A673 (cell line): ENCODE measurements at regions not wholly inside any gene's neighbourhood (a gene's known extent, or its start where the extent isn't known, plus 50 kb on each side); places are given as distances from the start of the nearest gene placed in this dataset.

Experiments used
- EZH2 ChIP-seq: fragments of 200-600 bp; sonication (generic); IDR thresholded peaks from 2 replicates; pipeline ENCODE4 v1.6.1; 2017; ENCODE audit warnings: borderline replicate concordance, low read depth, mild to moderate bottlenecking, mixed read lengths, antibody characterized with exemption, low read length; ENCODE audit not compliant: poor library complexity, severe bottlenecking
- TF ChIP-seq, protein P1 (sequence below): fragments of 300-800, 200-600 bp; sonication (generic); conservative IDR thresholded peaks from 2 replicates; pipeline ENCODE4 v1.5.1; 2017; ENCODE audit warnings: low read depth, mild to moderate bottlenecking, antibody characterized with exemption, low read length, moderate library complexity, mixed read lengths

DNA sequence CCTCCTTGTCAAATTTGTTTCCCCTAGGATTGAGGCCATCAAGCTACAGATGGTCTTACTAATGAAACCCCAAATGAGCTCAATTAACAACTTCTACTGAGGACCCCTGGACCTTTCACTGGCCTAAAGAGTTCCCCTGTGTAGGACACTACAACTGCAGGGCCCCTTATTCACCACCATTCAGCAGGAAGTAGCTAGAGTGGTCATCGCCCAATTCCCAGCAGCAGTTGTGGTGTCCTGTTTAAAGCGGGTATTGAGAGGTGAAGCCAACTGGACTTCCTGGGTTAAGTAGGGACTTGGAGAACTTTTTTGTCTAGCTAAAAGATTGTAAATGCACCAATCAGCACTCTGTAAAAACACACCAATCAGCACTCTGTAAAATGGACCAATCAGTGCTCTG lies 1466.9 kb downstream of the KCNT2 start:
- TF ChIP-seq, protein P1, sequence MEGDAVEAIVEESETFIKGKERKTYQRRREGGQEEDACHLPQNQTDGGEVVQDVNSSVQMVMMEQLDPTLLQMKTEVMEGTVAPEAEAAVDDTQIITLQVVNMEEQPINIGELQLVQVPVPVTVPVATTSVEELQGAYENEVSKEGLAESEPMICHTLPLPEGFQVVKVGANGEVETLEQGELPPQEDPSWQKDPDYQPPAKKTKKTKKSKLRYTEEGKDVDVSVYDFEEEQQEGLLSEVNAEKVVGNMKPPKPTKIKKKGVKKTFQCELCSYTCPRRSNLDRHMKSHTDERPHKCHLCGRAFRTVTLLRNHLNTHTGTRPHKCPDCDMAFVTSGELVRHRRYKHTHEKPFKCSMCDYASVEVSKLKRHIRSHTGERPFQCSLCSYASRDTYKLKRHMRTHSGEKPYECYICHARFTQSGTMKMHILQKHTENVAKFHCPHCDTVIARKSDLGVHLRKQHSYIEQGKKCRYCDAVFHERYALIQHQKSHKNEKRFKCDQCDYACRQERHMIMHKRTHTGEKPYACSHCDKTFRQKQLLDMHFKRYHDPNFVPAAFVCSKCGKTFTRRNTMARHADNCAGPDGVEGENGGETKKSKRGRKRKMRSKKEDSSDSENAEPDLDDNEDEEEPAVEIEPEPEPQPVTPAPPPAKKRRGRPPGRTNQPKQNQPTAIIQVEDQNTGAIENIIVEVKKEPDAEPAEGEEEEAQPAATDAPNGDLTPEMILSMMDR, result no peak
- TF ChIP-seq EZH2, result no peak
